Fibroblast of mammary gland (primary cell): ENCODE measurements at regions not wholly inside any gene's neighbourhood (a gene's known extent, or its start where the extent isn't known, plus 50 kb on each side); places are given as distances from the start of the nearest gene placed in this dataset.

ENCODE experiments used
- DNase-seq: peaks from one replicate; pipeline ENCODE4 v3.0.0-alpha.2; 2010; ENCODE audit warnings: low read depth
- H3K4me3 ChIP-seq: 2 replicates; pipeline ENCODE4 v1.5.1; 2011; ENCODE audit warnings: low read depth, mild to moderate bottlenecking, low read length, moderate library complexity; ENCODE audit not compliant: control insufficient read depth
- TF ChIP-seq, protein P1 (sequence below): conservative IDR thresholded peaks from 2 replicates; pipeline ENCODE4 v1.5.1; 2011; ENCODE audit warnings: low read depth, low read length, inconsistent platforms; ENCODE audit not compliant: control insufficient read depth, insufficient read depth

DNA sequence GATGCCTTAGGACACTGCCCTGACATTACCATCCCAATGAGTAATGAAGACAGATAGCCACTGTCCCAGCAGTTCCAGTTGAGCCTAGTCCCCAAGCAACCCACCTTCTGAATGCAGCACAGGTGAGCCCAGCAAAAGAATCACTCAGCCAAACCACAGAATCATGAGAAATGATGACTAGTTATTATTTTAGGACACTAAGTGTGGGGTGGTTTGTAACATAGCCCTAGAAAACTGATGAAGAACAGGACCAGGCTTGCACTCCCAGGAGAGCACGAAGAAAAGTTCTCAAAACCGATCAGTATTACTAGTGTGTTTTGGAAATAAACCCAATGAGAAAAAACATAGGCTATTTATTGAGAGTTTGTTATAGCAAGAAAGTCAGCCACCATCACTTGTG lies 129.6 kb upstream of the CNTN6 start:
- TF ChIP-seq, protein P1, sequence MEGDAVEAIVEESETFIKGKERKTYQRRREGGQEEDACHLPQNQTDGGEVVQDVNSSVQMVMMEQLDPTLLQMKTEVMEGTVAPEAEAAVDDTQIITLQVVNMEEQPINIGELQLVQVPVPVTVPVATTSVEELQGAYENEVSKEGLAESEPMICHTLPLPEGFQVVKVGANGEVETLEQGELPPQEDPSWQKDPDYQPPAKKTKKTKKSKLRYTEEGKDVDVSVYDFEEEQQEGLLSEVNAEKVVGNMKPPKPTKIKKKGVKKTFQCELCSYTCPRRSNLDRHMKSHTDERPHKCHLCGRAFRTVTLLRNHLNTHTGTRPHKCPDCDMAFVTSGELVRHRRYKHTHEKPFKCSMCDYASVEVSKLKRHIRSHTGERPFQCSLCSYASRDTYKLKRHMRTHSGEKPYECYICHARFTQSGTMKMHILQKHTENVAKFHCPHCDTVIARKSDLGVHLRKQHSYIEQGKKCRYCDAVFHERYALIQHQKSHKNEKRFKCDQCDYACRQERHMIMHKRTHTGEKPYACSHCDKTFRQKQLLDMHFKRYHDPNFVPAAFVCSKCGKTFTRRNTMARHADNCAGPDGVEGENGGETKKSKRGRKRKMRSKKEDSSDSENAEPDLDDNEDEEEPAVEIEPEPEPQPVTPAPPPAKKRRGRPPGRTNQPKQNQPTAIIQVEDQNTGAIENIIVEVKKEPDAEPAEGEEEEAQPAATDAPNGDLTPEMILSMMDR: no peak
- no peak for DNase-seq
- H3K4me3 ChIP-seq: no peak overlapping the region

- TF ChIP-seq, protein P1: no peak
- DNase-seq: no peak
- H3K4me3 ChIP-seq: no peak overlapping the region
Measured at GRCh38 chr3:963755-964154, 129.1 kb upstream of the CNTN6 start.

DNA sequence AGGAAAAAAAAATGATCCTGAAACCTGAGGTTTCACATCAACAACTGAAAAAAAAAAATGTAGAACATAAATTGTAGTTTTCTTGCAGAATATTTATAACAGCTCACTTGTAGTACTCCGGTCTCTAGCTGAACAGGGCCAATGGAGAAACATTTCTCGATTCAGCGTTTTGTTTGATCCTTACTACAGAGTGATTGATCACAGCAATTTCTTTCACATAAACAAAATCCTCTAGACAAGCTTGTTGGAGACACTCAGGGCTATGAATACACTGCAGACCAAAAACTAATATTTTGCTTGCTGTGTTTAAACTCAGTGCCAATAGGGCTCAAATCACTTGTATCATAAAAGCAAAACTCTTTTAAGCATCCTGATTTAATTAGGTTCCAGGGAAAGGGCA lies 127.0 kb upstream of the CNTN6 start:
- no peak for DNase-seq
- TF ChIP-seq, protein P1: no peak
- H3K4me3 ChIP-seq: no peak overlapping the region

- TF ChIP-seq, protein P1: no peak
- no peak overlapping the region for H3K4me3 ChIP-seq
- DNase-seq: no peak
Measured at GRCh38 chr3:966341-966740, 126.5 kb upstream of the CNTN6 start.

- H3K4me3 ChIP-seq: no peak overlapping the region
- no peak for DNase-seq
- TF ChIP-seq, protein P1: no peak
Measured at GRCh38 chr3:973340-973739, 119.5 kb upstream of the CNTN6 start.

- DNase-seq: no peak
- TF ChIP-seq, protein P1: no peak
- no peak overlapping the region for H3K4me3 ChIP-seq
Measured at GRCh38 chr3:976006-976405, 116.8 kb upstream of the CNTN6 start.

DNA sequence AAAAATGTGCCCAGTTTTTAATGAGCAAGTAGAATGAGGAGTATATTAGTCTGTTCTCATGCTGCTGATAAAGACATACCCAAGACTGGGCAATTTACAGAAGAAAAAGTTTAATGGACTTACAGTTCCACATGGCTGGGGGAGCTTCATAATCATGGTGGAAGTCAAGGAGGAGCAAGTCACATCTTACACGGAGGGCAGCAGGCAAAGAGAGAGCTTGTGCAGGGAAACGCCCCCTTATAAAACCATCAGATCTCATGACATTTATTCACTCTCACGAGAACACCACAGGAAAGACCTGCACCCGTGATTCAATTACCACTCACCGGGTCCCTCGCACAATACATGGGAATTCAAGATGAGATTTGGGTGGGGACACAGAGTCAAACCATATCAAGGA lies 111.7 kb upstream of the CNTN6 start:
- TF ChIP-seq, protein P1: no peak

More for the DNA sequence above, 111.7 kb upstream of the CNTN6 start:
- no peak overlapping the region for H3K4me3 ChIP-seq
- no peak for DNase-seq
